Erythroblast (primary cell): ENCODE measurements at regions not wholly inside any gene's neighbourhood (a gene's known extent, or its start where the extent isn't known, plus 50 kb on each side); places are given as distances from the start of the nearest gene placed in this dataset.

Experiments used
- GATA1 ChIP-seq: IDR thresholded peaks from 2 replicates; pipeline ENCODE4 v1.6.1; 2011; ENCODE audit warnings: low read depth, mild to moderate bottlenecking, control low read depth, low read length, moderate library complexity
- POLR2A ChIP-seq: IDR thresholded peaks from 2 replicates; pipeline ENCODE4 v1.6.1; 2011; ENCODE audit warnings: mild to moderate bottlenecking, low read length

GRCh38 chr3:107464037-107464436 is 58.7 kb upstream of the BBX start:
- TF ChIP-seq POLR2A: no peak
- TF ChIP-seq GATA1: no peak
